B cell (primary cell): ENCODE measurements at regions not wholly inside any gene's neighbourhood (a gene's known extent, or its start where the extent isn't known, plus 50 kb on each side); places are given as distances from the start of the nearest gene placed in this dataset.

Experiments used
- ATAC-seq: fragments of 200-7000 bp; cut with Tn5 transposase; one replicate; pipeline ENCODE4 v1.10.0; 2021; ENCODE audit warnings: low read depth, mild to moderate bottlenecking, moderate number of reproducible peaks, moderate library complexity
- CTCF ChIA-PET: fragments of 350-600 bp; sonication (Branson Sonifier 250); formaldehyde crosslinking; loops from one replicate; lab custom pipeline; 2021; ENCODE audit warnings: antibody characterized with exemption, inconsistent platforms; lab: Charles Lee
- POLR2A ChIA-PET: fragments of 350-600 bp; sonication (Branson Sonifier 250); formaldehyde crosslinking; loops from one replicate; lab custom pipeline; 2021; ENCODE audit warnings: antibody characterized with exemption; lab: Charles Lee
- DNase-seq: peaks from one replicate; pipeline ENCODE4 v3.0.0; 2013
- H2AFZ ChIP-seq: 2 replicates; pipeline ENCODE4 v1.6.1; 2012; ENCODE audit warnings: mild to moderate bottlenecking, low read depth, low read length; ENCODE audit not compliant: insufficient read depth, poor library complexity, severe bottlenecking
- H3K27ac ChIP-seq, 2 donors: 1 replicate in 1 of 2; 2 replicates in 1 of 2; pipeline ENCODE4 v1.5.1; 2012 to 2013; ENCODE audit warnings: low read length in 2 of 2, mild to moderate bottlenecking in 2 of 2, moderate library complexity in 1 of 2
- H3K27me3 ChIP-seq, 4 experiments: fragments of 200-600 bp in 1 of 4; sonication (generic) in 1 of 4; replicated peaks in 1 of 4; 1 replicate in 2 of 4; 2 replicates in 2 of 4; pipeline versions ENCODE4 v1.6.1 to v1.7.0; 2013 to 2016; ENCODE audit warnings: low read length in 3 of 4, mild to moderate bottlenecking in 2 of 4, mixed read lengths in 1 of 4, moderate library complexity in 1 of 4; ENCODE audit not compliant: insufficient read depth in 4 of 4, control insufficient read depth in 3 of 4; ENCODE audit errors: control extremely low read depth in 1 of 4
- H3K36me3 ChIP-seq, 2 experiments: replicated peaks in 1 of 2; 1 replicate in 1 of 2; 2 replicates in 1 of 2; pipeline versions ENCODE4 v1.6.1 to v1.7.1; 2013; ENCODE audit warnings: low read length in 1 of 2; ENCODE audit not compliant: insufficient read depth in 2 of 2, control insufficient read depth in 1 of 2; ENCODE audit errors: control extremely low read depth in 1 of 2, extremely low read depth in 1 of 2
- H3K4me1 ChIP-seq, 2 donors: fragments of 200-600 bp in 1 of 2; sonication (generic) in 1 of 2; 1 replicate in 1 of 2; 2 replicates in 1 of 2; pipeline versions ENCODE4 v1.5.1 to v1.6.1; 2013 to 2017; ENCODE audit warnings: low read length in 2 of 2; ENCODE audit not compliant: control insufficient read depth in 2 of 2, insufficient read depth in 2 of 2
- H3K4me2 ChIP-seq: replicated peaks from 2 replicates; pipeline ENCODE3; 2012; ENCODE audit warnings: mild to moderate bottlenecking, low read depth, low read length; ENCODE audit not compliant: poor library complexity, severe bottlenecking
- H3K4me3 ChIP-seq, 5 experiments: fragments of 200-600 bp in 1 of 5; sonication (generic) in 1 of 5; 1 replicate in 3 of 5; 2 replicates in 2 of 5; pipeline versions ENCODE4 v1.5.1 to v1.7.0; 2011 to 2016; ENCODE audit warnings: low read length in 4 of 5, mild to moderate bottlenecking in 4 of 5, low read depth in 2 of 5, control low read depth in 1 of 5, moderate library complexity in 1 of 5; ENCODE audit not compliant: insufficient read depth in 1 of 5; ENCODE audit errors: control extremely low read depth in 1 of 5, extremely low read depth in 1 of 5
- H3K79me2 ChIP-seq: fragments of 200-600 bp; sonication (generic); one replicate; pipeline ENCODE4 v1.6.0; 2016; ENCODE audit warnings: low read length; ENCODE audit not compliant: control insufficient read depth, insufficient read depth
- H3K9ac ChIP-seq: fragments of 200-600 bp; sonication (generic); 2 replicates; pipeline ENCODE4 v1.6.1; 2017; ENCODE audit warnings: mild to moderate bottlenecking, low read length, moderate library complexity
- H3K9me3 ChIP-seq, 3 donors: one replicate each; pipeline versions ENCODE4 v1.6.1 to v1.7.1; 2013; ENCODE audit warnings: low read length in 2 of 3; ENCODE audit not compliant: control insufficient read depth in 2 of 3, insufficient read depth in 1 of 3; ENCODE audit errors: control extremely low read depth in 1 of 3
- H4K20me1 ChIP-seq: 2 replicates; pipeline ENCODE4 v1.6.0; 2012; ENCODE audit warnings: mild to moderate bottlenecking, low read length; ENCODE audit not compliant: insufficient read depth, control insufficient read depth, poor library complexity, severe bottlenecking
- H3K27ac Mint-ChIP-seq: one replicate; pipeline ENCODE4 v1.8.0; 2021; ENCODE audit warnings: mixed read lengths
- H3K27me3 Mint-ChIP-seq: one replicate; pipeline ENCODE4 v1.8.0; 2021; ENCODE audit warnings: mixed read lengths
- H3K4me1 Mint-ChIP-seq: one replicate; pipeline ENCODE4 v1.8.0; 2021; ENCODE audit warnings: mixed read lengths
- H3K4me3 Mint-ChIP-seq: one replicate; pipeline ENCODE4 v1.8.0; 2021; ENCODE audit warnings: mixed read lengths
- H3K9me3 Mint-ChIP-seq: one replicate; pipeline ENCODE4 v1.8.0; 2022; ENCODE audit warnings: mixed read lengths; ENCODE audit not compliant: insufficient read depth
- CTCF ChIP-seq: fragments of 200-600 bp; IDR thresholded peaks from one replicate; pipeline ENCODE4 v1.8.0; 2022; ENCODE audit warnings: antibody characterized with exemption, mild to moderate bottlenecking
- EZH2 ChIP-seq: IDR thresholded peaks from 2 replicates; pipeline ENCODE4 v1.6.1; 2012; ENCODE audit warnings: borderline replicate concordance, low read depth, mild to moderate bottlenecking, moderate library complexity, low read length; ENCODE audit not compliant: insufficient read depth, poor library complexity, severe bottlenecking
- WGBS: methylation state at CpG from one replicate; pipeline ENCODE4 v1.1.5; 2013; ENCODE audit warnings: missing lambda C conversion rate; ENCODE audit not compliant: insufficient coverage; 5-methylcytosine and 5-hydroxymethylcytosine counted together
- intact Hi-C: fragments of 100-400 bp; cut with micrococcal nuclease; formaldehyde crosslinking; loops from one replicate; pipeline ENCODE4 v1.10.0; 2022

DNA sequence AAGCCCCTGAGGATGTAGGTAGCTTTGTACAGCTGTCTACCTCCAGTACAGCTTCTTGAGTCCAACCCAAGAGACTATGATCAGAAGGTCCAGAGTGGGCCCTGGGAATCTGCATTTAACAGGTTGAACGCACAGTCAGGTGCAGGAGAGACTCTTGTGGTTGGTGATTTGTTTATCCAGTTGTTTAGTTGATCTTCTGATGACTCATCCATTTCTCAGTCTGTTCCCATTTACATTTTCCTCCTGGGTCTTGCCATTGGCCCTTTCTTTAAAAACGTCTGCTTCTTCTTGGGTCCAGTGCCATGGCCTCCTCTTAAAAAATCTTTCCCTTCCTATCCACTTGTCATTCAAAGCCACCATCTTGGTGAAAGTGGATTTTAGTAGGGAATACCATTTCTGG, 734.2 kb downstream of the MED13L start:
- H3K4me2 ChIP-seq, result no peak overlapping the region
- no CpG with 5 or more reads among the region's 2 CpGs for WGBS
- POLR2A ChIA-PET, result no interaction called here
- no peaks in the 10 kb centered on the region for H3K4me1 ChIP-seq
- no peak overlapping the region for H3K27ac ChIP-seq
- peaks cover 0 to 3% (median 0%) of the 10 kb centered on the region in 3 donors for H3K9me3 ChIP-seq
- no peak for ATAC-seq
- H3K4me3 ChIP-seq, result no peak overlapping the region
- H3K9ac ChIP-seq, result no peak overlapping the region
- TF ChIP-seq EZH2 (no peak), CTCF (no peak)
- no peaks in the 10 kb centered on the region for H3K27me3 ChIP-seq
- H3K36me3 ChIP-seq, result no peaks in the 10 kb centered on the region
- CTCF ChIA-PET, result no interaction called here
- H3K79me2 ChIP-seq, result no peaks in the 10 kb centered on the region
- no peak overlapping the region for H2AFZ ChIP-seq
- peaks cover 9% of the 10 kb centered on the region for H3K9me3 Mint-ChIP-seq
- intact Hi-C loops, result no loop called here
- H4K20me1 ChIP-seq, result no peaks in the 10 kb centered on the region
- H3K4me1 Mint-ChIP-seq, result no peaks in the 10 kb centered on the region
- H3K27ac Mint-ChIP-seq, result no peak overlapping the region
- H3K4me3 Mint-ChIP-seq, result no peak overlapping the region
- H3K27me3 Mint-ChIP-seq, result no peaks in the 10 kb centered on the region
- no peak for DNase-seq

DNA sequence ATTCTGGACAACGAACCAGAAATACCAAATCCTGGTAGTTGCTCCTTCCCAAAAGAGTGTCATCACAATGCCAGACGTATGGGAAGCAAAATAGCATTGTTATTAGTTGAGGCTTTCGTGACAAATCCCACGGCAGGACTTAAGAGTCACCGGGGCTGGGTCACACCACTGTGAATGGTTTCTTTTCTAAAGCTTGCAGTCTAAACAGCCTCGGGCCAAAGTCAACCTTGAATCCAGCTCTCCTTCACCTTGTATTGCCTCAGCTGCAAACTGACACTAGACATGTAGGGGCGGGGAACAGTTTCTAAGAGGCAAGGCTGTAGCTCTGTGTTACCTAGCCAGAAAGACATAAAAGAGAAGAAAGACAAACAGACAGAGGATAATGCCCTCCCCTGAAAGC, 734.8 kb downstream of the MED13L start:
- CTCF ChIA-PET, result no interaction called here

More for the DNA sequence above, 734.8 kb downstream of the MED13L start:
- no peaks in the 10 kb centered on the region for H3K27me3 ChIP-seq
- no peaks in the 10 kb centered on the region for H3K79me2 ChIP-seq
- intact Hi-C loops, result no loop called here
- no peak for DNase-seq
- Mint-ChIP-seq H3K9me3 (peaks cover 9% of the 10 kb centered on the region), H3K27ac (no peak overlapping the region), H3K27me3 (no peaks in the 10 kb centered on the region), H3K4me3 (no peak overlapping the region), H3K4me1 (no peaks in the 10 kb centered on the region)
- H3K4me2 ChIP-seq, result no peak overlapping the region
- no peak overlapping the region for H3K9ac ChIP-seq
- peaks cover 0 to 3% (median 0%) of the 10 kb centered on the region in 3 donors for H3K9me3 ChIP-seq
- no peak overlapping the region for H3K27ac ChIP-seq
- H2AFZ ChIP-seq, result no peak overlapping the region
- TF ChIP-seq CTCF (no peak), EZH2 (no peak)
- POLR2A ChIA-PET, result no interaction called here
- no peak for ATAC-seq
- no peak overlapping the region for H3K4me3 ChIP-seq
- no peaks in the 10 kb centered on the region for H4K20me1 ChIP-seq
- 90% methylated on average over 4 of the region's 7 CpGs for WGBS
- no peaks in the 10 kb centered on the region for H3K36me3 ChIP-seq
- no peaks in the 10 kb centered on the region for H3K4me1 ChIP-seq
